ENCODE measurements at regions not wholly inside any gene's neighbourhood (a gene's known extent, or its start where the extent isn't known, plus 50 kb on each side); places are given as distances from the start of the nearest gene placed in this dataset.
"Not testable (repeated sequence)": the region's sequence is repeated elsewhere in the genome, so short reads cannot be mapped to it uniquely, and the experiment has no call there.

GRCh38 chr10:25109896-25110295 is 64.9 kb upstream of the GPR158 start:
- not testable (repeated sequence) for TF ChIP-seq NR3C1 (IDR thresholded peaks at IDR 0.05); CTCF (IDR thresholded peaks at IDR 0.05); BHLHE40 (IDR thresholded peaks at IDR 0.05; ENCODE audit: low read depth, low read length); BCL3 (IDR thresholded peaks at IDR 0.05); RAD21 (conservative IDR thresholded peaks at IDR 0.05 in 1 of 2, IDR thresholded peaks at IDR 0.05 in 1 of 2); POLR2A (IDR thresholded peaks at IDR 0.05; ENCODE audit: low read length); MAX (IDR thresholded peaks at IDR 0.05)
- TF ChIP-seq, protein P1, sequence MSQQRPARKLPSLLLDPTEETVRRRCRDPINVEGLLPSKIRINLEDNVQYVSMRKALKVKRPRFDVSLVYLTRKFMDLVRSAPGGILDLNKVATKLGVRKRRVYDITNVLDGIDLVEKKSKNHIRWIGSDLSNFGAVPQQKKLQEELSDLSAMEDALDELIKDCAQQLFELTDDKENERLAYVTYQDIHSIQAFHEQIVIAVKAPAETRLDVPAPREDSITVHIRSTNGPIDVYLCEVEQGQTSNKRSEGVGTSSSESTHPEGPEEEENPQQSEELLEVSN (IDR thresholded peaks at IDR 0.05; ENCODE audit: borderline replicate concordance, low read depth) = not testable (repeated sequence)

All from A549 (cell line).